ENCODE measurements at regions not wholly inside any gene's neighbourhood (a gene's known extent, or its start where the extent isn't known, plus 50 kb on each side); places are given as distances from the start of the nearest gene placed in this dataset.

DNA sequence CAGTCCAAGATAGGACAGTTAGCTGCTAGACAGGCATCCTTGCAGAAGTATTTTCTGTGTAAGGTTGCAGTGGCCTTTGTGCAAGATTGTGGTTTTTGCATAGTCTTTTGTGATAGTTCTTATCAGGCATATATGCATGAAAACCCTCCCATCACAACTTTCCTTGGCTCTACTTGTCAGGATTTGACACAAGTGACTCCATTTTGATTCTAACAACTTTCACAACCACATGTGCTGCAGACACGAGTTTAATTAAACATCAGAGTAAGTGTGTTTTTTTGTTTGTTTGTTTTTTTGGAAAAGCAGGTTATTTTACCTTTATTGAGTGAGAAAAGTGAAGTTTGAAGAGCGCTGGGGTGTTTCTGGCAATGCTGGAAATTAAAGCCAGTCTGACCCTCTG is 902.0 kb upstream of the GCFC2 start:
- TF ChIP-seq POLR2A (IDR thresholded peaks at IDR 0.05; ENCODE audit: low read length) (no peak), GATA1 (IDR thresholded peaks at IDR 0.05; ENCODE audit: low read depth, low read length) (no peak)

Data from erythroblast (primary cell).